ENCODE measurements at regions not wholly inside any gene's neighbourhood (a gene's known extent, or its start where the extent isn't known, plus 50 kb on each side); places are given as distances from the start of the nearest gene placed in this dataset.
"Not testable (repeated sequence)": the region's sequence is repeated elsewhere in the genome, so short reads cannot be mapped to it uniquely, and the experiment has no call there.

DNA sequence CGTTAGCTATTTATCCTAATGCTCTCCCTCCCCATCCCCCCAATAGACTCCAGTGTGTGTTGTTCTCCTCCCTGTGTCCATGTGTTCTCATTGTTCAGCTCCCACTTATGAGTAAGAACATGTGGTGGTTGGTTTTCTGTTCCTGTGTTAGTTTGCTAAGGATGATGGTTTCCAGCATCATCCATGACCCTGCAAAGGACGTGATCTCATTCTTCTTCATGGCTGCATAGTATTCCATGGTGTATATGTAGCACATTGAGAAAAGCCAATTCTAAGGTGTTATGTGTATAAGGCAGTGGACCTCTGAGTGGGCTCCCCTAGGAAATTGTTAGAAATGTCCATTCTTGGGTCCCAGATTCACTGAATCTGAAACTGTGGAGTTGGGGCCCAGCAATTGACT, 103.1 kb upstream of the MYO10 start:
- DNase-seq, result no peak

DNA sequence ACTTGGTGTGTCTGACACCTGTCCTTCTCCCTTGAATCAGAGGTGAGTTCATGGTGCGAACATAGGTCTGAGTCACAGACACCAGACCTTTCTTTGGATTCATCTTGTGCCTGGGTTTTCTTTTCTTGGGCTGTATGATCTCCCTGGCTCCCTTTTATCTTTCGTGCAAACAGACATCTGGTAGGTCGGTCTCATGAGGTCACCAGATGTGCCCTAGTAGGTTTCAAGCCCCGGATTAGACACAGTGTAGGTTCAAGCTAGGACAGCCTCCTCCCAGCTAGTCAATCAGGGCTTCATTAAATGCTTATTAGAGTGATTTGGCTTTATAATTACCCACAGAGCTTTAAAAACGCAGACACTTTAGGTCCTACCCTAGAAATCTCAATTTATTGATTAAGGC, 106.0 kb upstream of the MYO10 start:
- DNase-seq, result no peak

DNA sequence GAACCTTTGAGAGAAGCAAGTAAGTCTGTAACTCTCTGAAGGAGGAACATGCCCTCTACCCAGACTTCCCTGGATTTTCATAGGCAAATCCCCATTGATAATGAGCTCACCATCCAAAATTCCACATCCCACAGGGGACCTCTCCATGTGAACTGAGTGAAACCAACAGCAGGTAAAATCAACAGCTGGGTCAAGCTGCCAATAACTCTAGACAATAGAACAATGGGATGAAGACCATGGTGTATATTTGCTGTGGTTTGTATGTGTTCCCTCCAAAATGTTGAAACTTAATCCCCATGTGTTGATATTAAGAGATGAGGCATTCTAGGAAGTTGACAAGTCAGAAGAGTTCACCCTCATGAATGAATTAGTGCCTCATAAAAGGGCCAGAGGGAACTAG, 110.2 kb upstream of the MYO10 start:
- no peak for DNase-seq

DNA sequence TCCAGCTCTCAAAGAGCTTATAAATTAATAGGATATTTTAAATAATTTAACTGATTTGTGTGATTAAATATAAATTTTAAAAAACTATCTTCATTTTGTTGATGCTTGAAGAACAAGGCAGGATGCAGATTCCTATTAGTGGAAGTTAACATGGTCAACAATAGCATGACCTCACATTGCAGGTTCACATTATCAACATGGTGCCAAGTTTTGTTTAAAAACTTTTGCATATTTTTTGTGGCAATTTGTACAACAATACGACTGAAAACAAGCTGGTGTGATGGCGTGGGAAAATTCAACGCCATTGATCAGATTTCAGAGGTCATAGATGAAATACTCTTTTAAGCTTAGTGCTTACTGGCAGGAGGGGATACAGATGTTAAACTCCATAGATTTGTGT, 114.1 kb upstream of the MYO10 start:
- no peak for DNase-seq

DNA sequence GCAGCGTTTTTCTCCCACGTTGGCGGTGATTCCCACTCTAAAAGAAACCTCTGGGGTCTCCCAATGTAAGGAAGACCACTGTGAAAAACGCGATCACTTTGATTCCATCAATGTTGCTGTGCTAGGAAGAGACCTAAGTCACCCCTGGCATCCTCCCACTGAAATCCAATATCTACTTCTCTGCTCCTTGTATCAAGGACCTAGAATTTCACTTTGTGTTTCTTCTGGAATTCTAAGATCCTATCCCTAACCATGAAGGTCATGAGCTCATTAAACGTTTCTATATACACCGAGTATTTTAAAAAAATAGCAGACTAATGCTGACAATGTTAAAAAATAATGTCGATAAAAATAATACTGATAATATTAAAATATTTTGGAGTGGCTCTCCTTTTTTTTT, 118.8 kb upstream of the MYO10 start:
- DNase-seq, result no peak

DNA sequence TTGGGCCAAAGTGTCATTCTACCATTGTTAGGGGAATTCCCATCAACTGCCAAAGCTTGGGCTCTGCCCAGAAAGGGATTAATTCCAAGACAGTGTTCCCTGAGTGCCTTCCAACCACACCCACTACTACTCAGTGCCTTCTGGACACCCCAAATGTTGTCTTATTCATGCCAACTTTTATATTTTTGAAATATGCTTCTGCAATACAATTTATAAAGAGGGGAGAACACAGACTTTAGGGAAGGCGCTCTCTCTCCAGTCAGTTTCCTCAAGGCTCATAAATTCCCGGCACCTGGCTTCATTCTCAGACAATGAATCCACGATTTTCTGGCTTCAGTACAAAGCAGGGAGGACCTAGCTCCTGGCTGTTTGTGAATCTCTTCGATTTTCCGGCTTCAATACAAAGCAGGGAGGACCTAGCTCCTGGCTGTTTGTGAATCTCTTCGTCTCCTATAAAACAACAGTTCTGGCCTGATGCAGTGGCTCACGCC, 120.1 kb upstream of the MYO10 start:
- DNase-seq, result no peak

DNA sequence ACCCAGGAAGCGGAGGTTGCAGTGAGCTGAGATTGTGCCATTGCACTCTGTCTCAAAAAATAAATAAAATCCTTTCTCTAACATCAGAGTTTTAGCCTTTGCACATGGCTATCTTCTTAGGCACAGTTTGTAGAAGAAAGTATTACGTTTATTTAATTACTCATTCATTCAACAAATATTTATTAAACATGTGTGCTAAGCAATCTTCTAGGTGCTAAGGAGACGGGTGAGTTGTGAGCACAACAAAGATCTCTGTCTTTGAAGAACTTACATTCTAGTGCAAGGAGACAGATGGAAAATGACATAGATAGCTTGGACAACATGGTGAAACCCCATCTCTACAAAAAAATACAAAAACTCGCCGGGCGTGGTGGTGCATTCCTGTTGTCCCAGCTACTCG, 122.3 kb upstream of the MYO10 start:
- DNase-seq, result no peak

DNA sequence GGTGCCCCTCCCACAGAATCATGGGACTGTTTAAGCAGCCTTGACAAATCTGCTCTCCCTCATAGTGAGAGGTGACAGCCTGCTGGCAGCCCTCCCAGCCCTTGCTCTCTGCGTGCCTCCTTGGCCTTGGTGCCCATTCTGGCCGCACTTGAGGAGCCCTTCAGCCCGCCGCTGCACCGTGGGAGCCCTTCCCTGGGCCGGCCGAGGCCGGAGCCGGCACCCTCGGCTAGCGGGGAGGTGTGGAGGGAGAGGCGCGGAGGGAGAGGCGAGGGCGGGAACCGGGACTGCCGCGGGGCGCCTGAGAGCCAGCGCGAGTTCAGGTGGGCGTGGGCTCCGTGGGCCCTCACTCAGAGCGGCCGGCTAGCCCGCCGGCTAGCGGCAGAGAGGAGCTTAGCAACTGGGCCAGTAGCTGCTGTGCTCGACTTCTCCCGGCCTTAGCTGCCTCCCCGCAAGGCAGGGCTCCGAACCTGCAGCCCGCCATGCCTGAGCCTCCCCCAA, 125.9 kb upstream of the MYO10 start:
- DNase-seq, result no peak

DNA sequence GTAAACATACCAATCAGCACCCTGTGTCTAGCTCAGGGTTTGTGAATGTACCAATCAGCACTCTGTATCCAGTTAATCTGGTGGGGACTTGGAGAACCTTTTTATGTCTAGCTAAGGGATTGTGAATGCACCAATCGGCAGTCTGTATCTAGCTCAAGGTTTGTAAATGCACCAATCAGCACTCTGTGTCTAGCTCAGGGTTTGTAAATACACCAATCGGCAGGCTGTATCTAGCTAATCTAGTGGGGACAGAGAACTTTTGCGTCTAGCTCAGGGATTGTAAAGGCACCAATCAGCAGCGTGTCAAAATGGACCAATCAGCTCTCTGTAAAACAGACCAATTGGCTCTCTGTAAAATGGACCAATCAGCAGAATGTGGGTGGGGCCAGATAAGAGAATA, 126.7 kb upstream of the MYO10 start:
- not testable (repeated sequence) for DNase-seq

DNA sequence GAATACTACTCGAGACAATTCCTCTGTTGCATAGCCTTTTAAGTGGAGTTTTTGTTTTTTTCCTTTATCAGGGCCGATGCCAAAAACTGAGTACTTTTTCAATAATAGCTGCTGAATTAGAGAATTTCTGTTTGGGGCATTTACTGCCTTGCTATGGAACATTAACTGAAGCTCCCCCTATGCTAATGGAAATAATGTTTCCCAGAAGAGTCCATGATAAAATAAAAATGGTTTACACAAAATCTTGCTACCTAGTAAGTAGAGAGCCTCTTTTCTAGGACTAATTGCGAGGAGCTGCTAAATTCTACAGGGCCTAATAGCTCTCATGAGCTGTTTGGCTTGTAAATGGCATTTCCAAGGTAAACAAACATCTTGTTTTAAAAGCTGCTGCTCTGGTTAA, 128.2 kb upstream of the MYO10 start:
- no peak for DNase-seq

DNA sequence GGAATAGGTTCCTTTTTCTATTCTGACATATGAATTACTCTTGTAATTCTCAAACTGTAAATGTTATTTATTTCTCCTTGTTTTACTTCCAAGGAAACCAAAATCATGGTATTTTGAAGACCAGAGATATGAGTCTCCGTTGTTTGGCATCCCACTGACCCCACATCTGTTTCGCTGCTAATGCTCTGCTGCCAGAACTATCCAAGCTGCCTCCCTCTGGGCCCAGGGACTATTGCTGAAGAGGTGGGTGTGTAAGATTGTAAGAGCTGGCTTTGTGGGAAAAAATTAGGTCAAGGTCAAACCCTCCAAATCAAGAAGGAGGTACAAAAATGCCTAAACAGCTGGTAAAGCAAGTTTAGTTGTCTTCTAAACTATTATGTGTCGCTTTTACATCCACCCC, 129.4 kb upstream of the MYO10 start:
- no peak for DNase-seq

DNA sequence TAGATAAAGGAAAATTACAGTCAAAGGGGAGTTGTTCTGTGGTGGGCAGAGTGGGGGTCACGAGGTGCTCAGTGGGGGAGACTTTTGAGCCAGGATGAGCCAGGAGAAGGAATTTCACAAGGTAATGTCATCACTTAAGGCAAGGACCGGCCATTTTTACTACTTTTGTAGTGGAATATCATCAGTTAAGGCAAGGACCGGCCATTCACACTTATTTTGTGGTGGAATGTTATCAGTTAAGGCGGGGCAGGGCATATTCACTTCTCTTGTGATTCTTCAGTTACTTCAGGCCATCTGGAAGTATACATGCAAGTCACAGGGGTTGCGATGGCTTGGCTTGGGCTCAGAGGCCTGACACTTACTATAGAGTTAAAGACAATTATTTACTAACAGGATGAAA, 129.9 kb upstream of the MYO10 start:
- DNase-seq, result not testable (repeated sequence)

DNA sequence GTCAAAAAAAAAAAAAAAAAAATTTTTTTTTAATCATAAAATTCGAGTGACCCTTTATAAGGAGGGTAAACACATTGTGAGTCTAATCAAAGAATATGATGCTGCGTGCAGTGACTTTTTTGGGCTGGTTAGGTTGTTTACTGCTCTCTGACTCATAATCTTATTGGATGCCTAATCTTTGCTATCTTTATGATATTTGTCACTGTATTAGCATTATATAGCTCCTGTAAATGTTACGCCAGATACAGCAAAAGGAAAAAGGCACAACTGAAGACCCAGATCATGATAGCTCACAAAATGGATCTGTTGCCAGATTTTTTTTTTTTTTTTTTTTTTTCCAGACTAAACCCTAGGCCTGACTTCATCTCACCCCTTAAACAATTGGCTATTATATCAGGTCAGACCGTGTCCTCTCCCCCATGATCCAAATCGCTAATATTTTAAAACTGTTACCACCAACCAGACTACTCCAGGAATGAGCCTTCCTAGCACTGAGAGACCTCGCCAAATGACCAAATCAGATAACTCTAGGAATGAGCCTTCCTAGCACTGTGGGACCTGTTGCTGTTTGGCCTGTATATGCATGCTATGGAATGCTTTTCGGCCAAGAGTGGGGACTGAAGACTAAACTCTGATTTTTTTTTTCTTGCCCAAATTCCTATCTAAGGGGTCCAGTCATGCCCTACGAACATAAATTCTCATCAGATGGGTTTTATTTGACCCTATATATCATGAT, 131.7 kb upstream of the MYO10 start:
- DNase-seq, result no peak

DNA sequence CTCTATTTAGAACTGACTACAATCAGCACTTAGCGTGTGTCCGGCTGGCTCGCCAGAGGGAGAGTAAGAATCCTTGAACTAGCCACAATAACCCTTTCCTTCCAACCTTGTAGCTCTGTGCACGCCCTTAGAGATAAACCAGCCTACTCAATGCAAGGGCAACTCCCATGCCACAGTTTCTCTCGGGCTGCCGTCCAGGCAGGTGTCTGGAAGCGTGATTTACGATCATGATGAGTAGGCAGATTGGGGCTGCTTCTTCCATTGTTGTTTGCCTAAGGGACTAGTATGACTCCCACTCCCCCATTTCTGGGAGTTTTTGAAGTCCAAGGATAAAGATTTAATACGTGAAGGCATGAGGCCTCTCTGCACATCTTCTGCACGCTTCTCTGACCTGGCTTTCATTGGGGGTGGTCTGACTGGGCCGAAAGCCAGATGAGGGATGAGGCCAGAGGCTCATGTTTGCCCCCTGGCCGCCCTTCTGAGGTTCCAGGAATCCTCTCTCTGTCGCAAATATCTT, 134.0 kb upstream of the MYO10 start:
- no peak for DNase-seq

DNA sequence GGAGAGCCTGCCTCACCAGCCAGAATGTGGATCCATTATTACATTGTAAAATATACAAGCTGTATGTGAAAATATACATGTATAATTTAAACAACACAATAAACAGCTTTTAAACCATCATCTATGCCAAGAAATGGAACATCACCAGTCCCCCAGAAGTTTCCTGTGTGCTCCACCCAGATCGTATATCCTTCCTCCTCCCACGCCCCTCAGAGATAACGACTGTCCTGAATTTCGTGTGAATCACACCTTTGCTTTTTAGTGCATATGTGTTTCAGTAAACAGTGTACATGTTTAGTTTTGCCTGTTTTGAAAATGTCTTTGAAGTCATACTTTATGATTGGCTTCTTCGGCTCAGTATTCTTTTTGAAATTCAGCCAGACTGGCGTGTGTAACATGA, 134.6 kb upstream of the MYO10 start:
- no peak for DNase-seq

DNA sequence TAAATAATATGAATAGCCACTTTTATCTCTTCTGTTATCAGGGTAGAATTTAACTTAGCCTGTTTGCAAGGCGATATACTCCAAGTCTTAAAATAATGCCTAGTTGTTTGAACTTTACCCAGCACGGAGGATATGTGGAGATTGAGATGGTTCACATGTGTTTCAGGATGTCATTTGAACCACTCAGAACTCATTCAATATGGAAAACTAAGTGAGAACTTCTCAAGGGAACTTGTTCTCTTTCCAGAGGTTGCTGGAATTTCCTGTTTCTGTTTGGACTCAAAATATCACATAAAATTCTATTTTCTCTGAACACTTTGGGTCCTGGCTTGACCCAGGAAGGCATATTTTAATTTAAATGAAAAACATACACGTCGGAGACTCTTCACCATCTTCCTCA, 139.1 kb upstream of the MYO10 start:
- DNase-seq, result no peak

DNA sequence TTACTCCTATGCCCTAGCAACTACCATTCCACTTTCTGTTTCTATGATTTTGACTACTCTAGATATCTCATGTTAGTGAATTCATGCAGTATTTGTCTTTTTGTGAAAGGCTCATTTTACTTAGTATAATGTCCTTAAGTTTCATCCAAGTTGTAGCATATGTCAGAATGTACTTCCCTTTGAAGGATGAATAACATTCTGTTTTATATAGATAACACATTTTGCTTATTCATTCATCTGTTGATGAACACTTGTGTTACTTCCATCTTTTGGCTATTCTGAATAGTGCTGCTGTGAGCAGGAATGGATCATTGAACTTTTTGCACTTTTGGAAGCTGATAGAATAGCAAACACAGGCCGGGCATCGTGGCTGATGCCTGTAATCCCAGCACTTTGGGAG, 140.2 kb upstream of the MYO10 start:
- no peak for DNase-seq

DNA sequence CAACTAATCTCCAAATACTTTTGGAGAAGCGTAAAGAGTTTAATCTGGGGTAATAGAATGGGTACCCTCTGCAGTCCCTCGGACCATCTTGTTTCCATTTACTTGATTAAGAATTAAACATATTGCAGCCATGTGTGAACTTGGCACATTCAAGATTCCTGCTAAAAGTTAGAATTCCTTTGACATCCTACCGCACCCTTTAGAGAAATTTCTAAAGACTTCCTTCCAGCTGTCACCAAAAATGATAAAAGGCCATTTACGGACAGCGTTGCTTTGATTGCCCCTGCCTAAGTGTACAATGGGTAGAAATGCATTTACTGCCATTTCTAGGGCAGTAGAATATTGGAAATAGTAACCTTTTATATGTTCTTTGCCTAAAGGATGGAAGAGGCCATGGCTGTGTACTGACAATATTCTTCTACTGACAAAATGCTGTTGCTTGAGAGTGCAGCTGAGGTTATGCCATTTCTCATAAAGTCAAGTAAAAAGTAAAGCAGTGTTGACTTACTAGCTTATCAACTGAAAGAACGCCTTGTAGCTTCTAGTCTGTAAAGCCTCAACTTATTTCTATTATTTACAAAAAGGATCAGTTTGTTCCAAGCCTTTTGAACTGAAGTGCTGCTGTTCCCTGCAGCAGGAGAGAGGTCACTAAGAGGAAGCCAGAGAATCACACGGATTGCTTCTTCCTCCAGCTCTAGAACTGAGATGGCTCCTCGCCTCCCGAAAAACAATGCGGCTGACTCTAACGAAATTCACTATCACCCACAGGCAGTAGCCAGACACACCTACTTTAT, 139.8 kb upstream of the BASP1 start:
- no peak for DNase-seq

DNA sequence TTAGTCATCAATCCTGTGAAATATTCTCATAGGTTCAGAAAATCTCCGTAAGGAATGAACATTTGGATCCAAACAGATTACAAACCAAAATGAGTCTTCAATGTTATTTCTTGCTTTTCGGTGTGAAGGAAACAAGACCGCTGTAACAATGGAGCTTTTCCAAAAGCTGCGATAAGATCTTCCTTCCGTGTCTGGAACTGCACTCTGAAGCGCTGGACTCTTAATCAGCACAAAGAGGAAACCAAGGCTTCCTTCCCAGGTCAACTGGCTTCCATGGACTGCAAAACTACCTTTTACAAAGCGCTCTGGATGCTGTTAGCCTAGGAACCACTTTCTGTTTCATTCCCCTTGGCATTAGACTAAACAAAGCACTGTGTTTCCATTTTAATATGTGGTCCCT, 137.9 kb upstream of the BASP1 start:
- no peak for DNase-seq

DNA sequence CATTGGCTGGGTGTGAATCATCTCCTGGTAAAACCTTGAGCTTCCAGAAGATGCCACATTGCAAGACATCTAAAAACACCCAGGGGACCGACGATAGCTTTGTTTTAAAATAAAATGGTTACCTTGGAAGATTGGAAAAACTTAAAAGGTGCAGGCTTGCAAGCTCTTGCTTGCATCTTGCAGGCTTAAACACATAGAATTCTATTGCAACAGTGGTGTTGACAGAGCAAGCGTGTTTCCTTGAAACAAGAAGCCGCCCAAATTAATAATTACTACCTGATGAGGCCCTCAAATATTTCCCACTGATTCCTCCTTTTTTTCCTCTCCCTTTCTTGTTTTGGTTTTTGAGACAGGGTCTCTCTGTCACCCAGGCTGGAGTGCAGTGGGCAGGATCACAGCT, 137.1 kb upstream of the BASP1 start:
- DNase-seq, result no peak

DNA sequence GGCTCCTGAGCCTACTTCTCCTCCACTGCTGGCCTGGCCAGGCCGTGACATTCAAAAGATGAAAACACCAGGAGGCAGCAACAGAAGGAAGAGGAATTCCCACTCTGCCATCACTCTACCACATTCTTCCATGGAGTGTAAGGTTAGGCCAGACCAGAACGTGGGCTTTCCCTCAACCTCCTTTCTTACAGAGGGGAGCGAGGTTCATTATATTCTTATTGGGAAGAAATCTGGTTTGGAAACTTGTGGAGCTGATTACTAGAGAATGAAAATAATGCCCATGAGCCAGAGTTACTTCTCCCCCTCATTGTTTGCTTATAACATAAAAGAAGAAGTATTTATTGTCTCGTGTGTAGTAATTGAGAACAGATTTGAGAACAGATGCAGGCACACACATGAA, 136.3 kb upstream of the BASP1 start:
- no peak for DNase-seq

DNA sequence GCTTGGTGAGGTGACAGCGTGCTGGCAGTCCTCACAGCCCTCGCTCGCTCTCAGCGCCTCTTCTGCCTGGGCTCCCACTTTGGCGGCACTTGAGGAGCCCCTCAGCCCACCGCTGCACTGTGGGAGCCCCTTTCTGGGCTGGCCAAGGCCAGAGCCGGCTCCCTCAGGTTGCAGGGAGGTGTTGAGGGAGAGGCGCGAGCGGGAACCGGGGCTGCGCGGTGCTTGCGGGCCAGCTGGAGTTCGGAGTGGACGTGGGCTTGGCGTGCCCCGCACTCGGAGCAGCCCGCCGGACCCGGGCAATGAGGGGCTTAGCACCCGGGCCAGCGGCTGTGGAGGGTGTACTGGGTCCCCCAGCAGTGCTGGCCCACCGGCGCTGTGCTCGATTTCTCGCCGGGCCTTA, 134.2 kb upstream of the BASP1 start:
- DNase-seq, result not testable (repeated sequence)

DNA sequence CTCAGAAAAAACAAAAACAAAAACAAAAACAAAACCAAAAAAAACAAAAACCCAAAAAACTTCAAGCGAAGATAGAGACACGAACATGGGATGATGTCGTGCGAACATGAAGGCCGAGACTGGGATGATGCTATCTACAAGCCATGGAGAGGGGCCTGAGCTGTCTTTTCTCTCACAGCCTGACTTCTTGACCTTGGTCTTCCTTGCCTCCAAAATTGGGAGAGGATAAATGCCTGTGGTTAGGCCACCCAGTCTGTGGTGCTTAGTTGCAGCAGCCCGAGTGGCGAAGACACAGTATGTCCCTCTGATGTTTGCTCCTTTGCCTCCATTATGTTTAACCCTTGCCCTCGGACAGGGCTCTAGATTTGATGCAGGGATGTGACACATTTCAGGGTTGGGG, 130.4 kb upstream of the BASP1 start:
- no peak for DNase-seq

DNA sequence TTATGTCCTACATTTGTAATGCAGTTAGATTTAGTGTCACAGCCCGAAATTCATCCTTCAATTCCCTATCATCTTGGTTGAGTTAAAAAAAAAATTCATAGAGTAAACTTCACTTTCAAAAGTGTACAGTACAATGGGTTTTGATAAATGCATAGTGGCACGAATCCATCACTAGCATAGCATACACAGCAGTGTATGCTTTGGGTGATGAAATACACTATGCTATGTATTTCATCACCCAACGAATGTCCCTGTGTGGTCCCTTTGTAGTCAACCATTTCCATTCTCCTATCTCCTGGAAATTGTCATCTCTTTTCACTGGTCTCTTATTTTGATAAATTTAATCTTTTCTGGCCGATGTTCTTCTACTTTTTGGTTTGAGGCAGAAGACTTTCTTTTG, 129.4 kb upstream of the BASP1 start:
- no peak for DNase-seq

Measured in suppressor macrophage treated with lipopolysaccharide for 4 hours (primary cell).